Neural progenitor cell (in vitro differentiated cells): ENCODE measurements at regions not wholly inside any gene's neighbourhood (a gene's known extent, or its start where the extent isn't known, plus 50 kb on each side); places are given as distances from the start of the nearest gene placed in this dataset.

Experiments
- DNase-seq: peaks from one replicate; pipeline ENCODE4 v3.0.0-alpha.2; 2016; ENCODE audit warnings: low spot score
- H2AFZ ChIP-seq: fragments of 200-600 bp; sonication (generic); replicated peaks from 2 replicates; pipeline ENCODE4 v1.6.1; 2016; ENCODE audit warnings: antibody characterized with exemption
- H3F3A ChIP-seq: fragments of 200-600 bp; sonication (generic); 2 replicates; pipeline ENCODE4 v1.6.1; 2016; ENCODE audit warnings: antibody characterized with exemption, low read depth
- H3K27ac ChIP-seq: fragments of 200-600 bp; sonication (generic); 2 replicates; pipeline ENCODE4 v1.5.1; 2016; ENCODE audit warnings: mild to moderate bottlenecking
- H3K27me3 ChIP-seq: fragments of 200-600 bp; sonication (generic); 2 replicates; pipeline ENCODE4 v1.6.1; 2016; ENCODE audit warnings: mild to moderate bottlenecking, moderate library complexity
- H3K36me3 ChIP-seq: fragments of 200-600 bp; sonication (generic); 2 replicates; pipeline ENCODE4 v1.5.1; 2016
- H3K4me1 ChIP-seq: fragments of 200-600 bp; sonication (generic); 2 replicates; pipeline ENCODE4 v1.6.1; 2016; ENCODE audit warnings: mixed run types
- H3K4me2 ChIP-seq: fragments of 200-600 bp; sonication (generic); 2 replicates; pipeline ENCODE4 v1.6.1; 2016
- H3K4me3 ChIP-seq: fragments of 200-600 bp; sonication (generic); 2 replicates; pipeline ENCODE4 v1.5.1; 2016
- H3K79me2 ChIP-seq: fragments of 200-600 bp; sonication (generic); 2 replicates; pipeline ENCODE4 v1.6.1; 2016; ENCODE audit warnings: low read depth
- H3K9ac ChIP-seq: fragments of 200-600 bp; sonication (generic); 2 replicates; pipeline ENCODE4 v1.6.1; 2016
- H3K9me3 ChIP-seq: fragments of 200-600 bp; sonication (generic); 2 replicates; pipeline ENCODE4 v1.5.1; 2016; ENCODE audit warnings: low read depth
- H4K20me1 ChIP-seq: fragments of 200-600 bp; sonication (generic); 2 replicates; pipeline ENCODE4 v1.6.1; 2016; ENCODE audit warnings: low read depth
- H3K27ac Mint-ChIP-seq: 3 replicates; pipeline ENCODE4 v1.8.0; 2021; ENCODE audit warnings: mixed read lengths
- H3K27me3 Mint-ChIP-seq: 2 replicates; pipeline ENCODE4 v1.8.0; 2022; ENCODE audit warnings: low read depth, mild to moderate bottlenecking, inconsistent platforms, moderate library complexity, mixed read lengths; ENCODE audit not compliant: insufficient read depth
- H3K36me3 Mint-ChIP-seq: 3 replicates; pipeline ENCODE4 v1.8.0; 2021; ENCODE audit warnings: mixed read lengths
- H3K4me1 Mint-ChIP-seq: 3 replicates; pipeline ENCODE4 v1.8.0; 2021; ENCODE audit warnings: mixed read lengths
- H3K4me3 Mint-ChIP-seq: 3 replicates; pipeline ENCODE4 v1.8.0; 2021; ENCODE audit warnings: mild to moderate bottlenecking, moderate library complexity, mixed read lengths
- H3K9me3 Mint-ChIP-seq: 3 replicates; pipeline ENCODE4 v1.8.0; 2020; ENCODE audit warnings: mixed read lengths
- EZH2 ChIP-seq: fragments of 200-600 bp; sonication (generic); IDR thresholded peaks from 2 replicates; pipeline ENCODE4 v1.6.1; 2017; ENCODE audit warnings: antibody characterized with exemption, mild to moderate bottlenecking, moderate library complexity
- EZH2phosphoT487 ChIP-seq: fragments of 200-600 bp; sonication (generic); IDR thresholded peaks from 2 replicates; pipeline ENCODE4 v1.6.1; 2017; ENCODE audit warnings: antibody characterized with exemption
- TF ChIP-seq, protein P1 (sequence below): fragments of 200-600 bp; sonication (generic); IDR thresholded peaks from 2 replicates; pipeline ENCODE4 v1.5.1; 2017; ENCODE audit warnings: antibody characterized with exemption, mild to moderate bottlenecking

DNA sequence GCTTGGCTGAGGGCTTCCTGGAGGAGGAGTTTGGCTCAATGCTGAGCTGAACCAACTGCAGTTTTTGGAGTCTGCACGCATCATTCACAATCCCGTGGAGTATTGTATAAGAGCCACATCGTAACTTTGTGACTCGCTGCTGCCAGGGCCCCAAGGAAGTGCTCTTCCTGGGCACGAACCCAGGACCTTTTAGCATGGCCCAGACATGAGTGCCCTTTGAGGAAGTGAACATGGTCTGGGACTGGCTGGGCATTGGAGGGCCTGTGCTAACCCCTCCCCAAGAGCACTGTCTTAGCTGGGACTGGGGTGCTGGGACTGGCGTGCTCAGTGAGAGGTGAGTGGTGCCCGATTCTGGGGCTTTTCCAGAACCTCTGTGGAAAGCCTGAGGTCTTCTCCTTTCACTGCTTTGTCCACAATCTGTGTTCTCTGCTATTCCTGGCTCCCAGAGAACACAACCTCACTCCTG, 88.6 kb downstream of the LIPG start:
- Histone ChIP-seq H3K36me3 (no peaks in the 10 kb centered on the region), H3K4me1 (peaks cover 11% of the 10 kb centered on the region), H3K79me2 (no peaks in the 10 kb centered on the region), H3K9ac (no peak overlapping the region), H2AFZ (no peak overlapping the region), H3K9me3 (no peaks in the 10 kb centered on the region), H3K4me2 (no peak overlapping the region), H3F3A (no peaks in the 10 kb centered on the region), H3K27ac (no peak overlapping the region), H3K4me3 (no peak overlapping the region), H3K27me3 (no peaks in the 10 kb centered on the region), H4K20me1 (no peaks in the 10 kb centered on the region)
- Mint-ChIP-seq H3K27me3 (peaks cover 4% of the 10 kb centered on the region), H3K9me3 (no peaks in the 10 kb centered on the region), H3K4me3 (no peak overlapping the region), H3K36me3 (no peaks in the 10 kb centered on the region), H3K27ac (no peak overlapping the region), H3K4me1 (peaks cover 42% of the 10 kb centered on the region)
- no peak for TF ChIP-seq EZH2phosphoT487
- TF ChIP-seq, protein P1, sequence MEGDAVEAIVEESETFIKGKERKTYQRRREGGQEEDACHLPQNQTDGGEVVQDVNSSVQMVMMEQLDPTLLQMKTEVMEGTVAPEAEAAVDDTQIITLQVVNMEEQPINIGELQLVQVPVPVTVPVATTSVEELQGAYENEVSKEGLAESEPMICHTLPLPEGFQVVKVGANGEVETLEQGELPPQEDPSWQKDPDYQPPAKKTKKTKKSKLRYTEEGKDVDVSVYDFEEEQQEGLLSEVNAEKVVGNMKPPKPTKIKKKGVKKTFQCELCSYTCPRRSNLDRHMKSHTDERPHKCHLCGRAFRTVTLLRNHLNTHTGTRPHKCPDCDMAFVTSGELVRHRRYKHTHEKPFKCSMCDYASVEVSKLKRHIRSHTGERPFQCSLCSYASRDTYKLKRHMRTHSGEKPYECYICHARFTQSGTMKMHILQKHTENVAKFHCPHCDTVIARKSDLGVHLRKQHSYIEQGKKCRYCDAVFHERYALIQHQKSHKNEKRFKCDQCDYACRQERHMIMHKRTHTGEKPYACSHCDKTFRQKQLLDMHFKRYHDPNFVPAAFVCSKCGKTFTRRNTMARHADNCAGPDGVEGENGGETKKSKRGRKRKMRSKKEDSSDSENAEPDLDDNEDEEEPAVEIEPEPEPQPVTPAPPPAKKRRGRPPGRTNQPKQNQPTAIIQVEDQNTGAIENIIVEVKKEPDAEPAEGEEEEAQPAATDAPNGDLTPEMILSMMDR: no peak
- TF ChIP-seq EZH2: no peak
- no peak for DNase-seq

DNA sequence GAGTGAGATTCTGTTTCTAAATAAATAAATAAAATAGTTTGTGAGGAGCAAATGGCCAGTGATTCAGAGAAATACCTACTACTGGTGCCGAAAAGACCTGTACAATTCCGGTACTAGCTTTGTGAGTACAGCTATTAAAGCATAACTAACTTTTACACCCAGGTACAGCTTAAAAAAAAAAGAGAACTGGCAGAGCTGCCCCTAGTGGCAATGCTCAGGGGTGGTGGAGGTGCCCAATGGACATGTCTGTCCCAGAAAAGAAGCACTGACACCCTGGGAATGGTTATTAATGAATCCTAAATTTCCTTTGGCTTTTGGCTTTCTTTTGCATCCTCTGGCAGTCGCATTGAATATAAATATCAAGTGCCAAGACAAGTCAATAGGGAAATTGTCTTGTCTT, 87.0 kb downstream of the LIPG start:
- no peaks in the 10 kb centered on the region for H3F3A ChIP-seq
- no peak overlapping the region for H3K4me2 ChIP-seq
- H2AFZ ChIP-seq: no peak overlapping the region
- no peak overlapping the region for H3K9ac ChIP-seq
- H3K4me3 ChIP-seq: no peak overlapping the region
- Mint-ChIP-seq H3K27me3 (peaks cover 11% of the 10 kb centered on the region), H3K9me3 (no peaks in the 10 kb centered on the region), H3K36me3 (no peaks in the 10 kb centered on the region), H3K4me1 (peaks cover 45% of the 10 kb centered on the region), H3K4me3 (no peak overlapping the region), H3K27ac (no peak overlapping the region)
- H3K4me1 ChIP-seq: peaks cover 11% of the 10 kb centered on the region
- no peaks in the 10 kb centered on the region for H3K36me3 ChIP-seq
- TF ChIP-seq, protein P1: peak; percentile 40
- TF ChIP-seq EZH2phosphoT487: no peak
- no peak for DNase-seq
- H4K20me1 ChIP-seq: no peaks in the 10 kb centered on the region
- no peaks in the 10 kb centered on the region for H3K9me3 ChIP-seq
- no peaks in the 10 kb centered on the region for H3K27me3 ChIP-seq
- H3K79me2 ChIP-seq: no peaks in the 10 kb centered on the region
- no peak overlapping the region for H3K27ac ChIP-seq
